Cardiac muscle cell (in vitro differentiated cells and primary cell): ENCODE measurements at regions not wholly inside any gene's neighbourhood (a gene's known extent, or its start where the extent isn't known, plus 50 kb on each side); places are given as distances from the start of the nearest gene placed in this dataset.

Experiments used
- DNase-seq, 2 donors: peaks; one replicate each; pipeline versions ENCODE4 v3.0.0 to v3.0.0-alpha.2; 2010 to 2017; ENCODE audit warnings: low read depth in 1 of 2, low spot score in 1 of 2
- H3K27ac ChIP-seq: fragments of 200-600 bp; sonication (generic); 2 replicates; pipeline ENCODE4 v1.5.1; 2016
- H3K27me3 ChIP-seq: fragments of 200-600 bp; sonication (generic); 2 replicates; pipeline ENCODE4 v1.6.0; 2016; ENCODE audit warnings: control low read depth
- H3K36me3 ChIP-seq: fragments of 200-600 bp; sonication (generic); 2 replicates; pipeline ENCODE4 v1.5.1; 2016; ENCODE audit warnings: control low read depth
- H3K4me1 ChIP-seq: fragments of 200-600 bp; sonication (generic); 2 replicates; pipeline ENCODE4 v1.8.1; 2017; ENCODE audit warnings: low read depth, mild to moderate bottlenecking, mixed run types
- H3K4me3 ChIP-seq: fragments of 200-600 bp; sonication (generic); 2 replicates; pipeline ENCODE4 v1.5.1; 2016; ENCODE audit warnings: mild to moderate bottlenecking
- H3K9me3 ChIP-seq: fragments of 200-600 bp; sonication (generic); 2 replicates; pipeline ENCODE4 v1.5.1; 2017; ENCODE audit warnings: low read depth, mild to moderate bottlenecking, control low read depth
- CTCF ChIP-seq: IDR thresholded peaks from 2 replicates; pipeline ENCODE4 v1.5.1; 2012; ENCODE audit warnings: low read depth, mild to moderate bottlenecking, low read length

- Histone ChIP-seq H3K9me3 (no peaks in the 10 kb centered on the region), H3K36me3 (no peaks in the 10 kb centered on the region), H3K27ac (no peak overlapping the region), H3K4me3 (no peak overlapping the region), H3K4me1 (no peaks in the 10 kb centered on the region), H3K27me3 (no peaks in the 10 kb centered on the region)
- DNase-seq: no peak
- no peak for TF ChIP-seq CTCF
Observed at GRCh38 chr12:118751355-118751754, 230.0 kb upstream of the SRRM4 start.

GRCh38 chr12:118760623-118761022 lies 220.7 kb upstream of the SRRM4 start:
- Histone ChIP-seq H3K4me1 (no peaks in the 10 kb centered on the region), H3K9me3 (no peaks in the 10 kb centered on the region), H3K27me3 (no peaks in the 10 kb centered on the region), H3K27ac (no peak overlapping the region), H3K4me3 (no peak overlapping the region), H3K36me3 (no peaks in the 10 kb centered on the region)
- no peak for TF ChIP-seq CTCF
- DNase-seq: no peak

GRCh38 chr12:118763234-118763633 lies 218.1 kb upstream of the SRRM4 start:
- no peaks in the 10 kb centered on the region for H3K36me3 ChIP-seq
- H3K9me3 ChIP-seq: no peaks in the 10 kb centered on the region
- no peak overlapping the region for H3K4me3 ChIP-seq
- H3K27ac ChIP-seq: no peak overlapping the region
- DNase-seq: no peak
- H3K27me3 ChIP-seq: no peaks in the 10 kb centered on the region
- no peaks in the 10 kb centered on the region for H3K4me1 ChIP-seq
- TF ChIP-seq CTCF: no peak

GRCh38 chr12:118773956-118774723 lies 207.2 kb upstream of the SRRM4 start:
- Histone ChIP-seq H3K36me3 (no peaks in the 10 kb centered on the region), H3K4me3 (no peak overlapping the region), H3K9me3 (no peaks in the 10 kb centered on the region), H3K27ac (no peak overlapping the region), H3K27me3 (peaks cover 65% of the 10 kb centered on the region), H3K4me1 (no peaks in the 10 kb centered on the region)
- peak in 1 of 2 donors; percentile 29 for DNase-seq
- no peak for TF ChIP-seq CTCF

- Histone ChIP-seq H3K9me3 (no peaks in the 10 kb centered on the region), H3K27me3 (peaks cover 53% of the 10 kb centered on the region), H3K36me3 (no peaks in the 10 kb centered on the region), H3K4me1 (no peaks in the 10 kb centered on the region), H3K27ac (no peak overlapping the region), H3K4me3 (no peak overlapping the region)
- no peak for TF ChIP-seq CTCF
- no peak for DNase-seq
Observed at GRCh38 chr12:118777504-118777903, 203.8 kb upstream of the SRRM4 start.

- no peaks in the 10 kb centered on the region for H3K36me3 ChIP-seq
- DNase-seq: no peak
- H3K4me1 ChIP-seq: no peaks in the 10 kb centered on the region
- no peaks in the 10 kb centered on the region for H3K9me3 ChIP-seq
- no peak overlapping the region for H3K27ac ChIP-seq
- H3K4me3 ChIP-seq: no peak overlapping the region
- no peak for TF ChIP-seq CTCF
- peaks cover 47% of the 10 kb centered on the region for H3K27me3 ChIP-seq
Observed at GRCh38 chr12:118778077-118778476, 203.3 kb upstream of the SRRM4 start.
